Fibroblast of lung (primary cell): ENCODE measurements at regions not wholly inside any gene's neighbourhood (a gene's known extent, or its start where the extent isn't known, plus 50 kb on each side); places are given as distances from the start of the nearest gene placed in this dataset.

Source experiments
- DNase-seq, 2 donors: peaks; one replicate each; pipeline versions ENCODE4 v3.0.0 to v3.0.0-alpha.2; 2010; ENCODE audit warnings: low read depth in 2 of 2
- H2AFZ ChIP-seq: 2 replicates; pipeline ENCODE4 v1.5.1; 2012; ENCODE audit warnings: low read length, control low read depth, inconsistent platforms
- H3K27ac ChIP-seq: 2 replicates; pipeline ENCODE4 v1.5.1; 2011; ENCODE audit warnings: low read length, control low read depth; ENCODE audit not compliant: insufficient read depth
- H3K27me3 ChIP-seq: 2 replicates; pipeline ENCODE4 v1.5.1; 2011; ENCODE audit warnings: mild to moderate bottlenecking, low read length; ENCODE audit not compliant: control insufficient read depth, insufficient read depth
- H3K36me3 ChIP-seq: 2 replicates; pipeline ENCODE4 v1.5.1; 2011; ENCODE audit warnings: low read length; ENCODE audit not compliant: control insufficient read depth, insufficient read depth
- H3K4me1 ChIP-seq: 2 replicates; pipeline ENCODE4 v1.5.1; 2011; ENCODE audit warnings: low read length; ENCODE audit not compliant: control insufficient read depth, insufficient read depth; ENCODE audit errors: extremely low read depth
- H3K4me2 ChIP-seq: 2 replicates; pipeline ENCODE4 v1.5.1; 2011; ENCODE audit warnings: low read length, control low read depth; ENCODE audit not compliant: insufficient read depth; ENCODE audit errors: extremely low read depth
- H3K4me3 ChIP-seq, 4 experiments: fragments of 200-600 bp in 1 of 4; sonication (generic) in 1 of 4; replicated peaks in 1 of 4; 2 replicates each; pipeline ENCODE4 v1.5.1; 2011 to 2016; ENCODE audit warnings: low read length in 4 of 4, low read depth in 3 of 4, mild to moderate bottlenecking in 3 of 4, control low read depth in 2 of 4, inconsistent platforms in 1 of 4, mixed read lengths in 1 of 4; ENCODE audit not compliant: insufficient read depth in 1 of 4; ENCODE audit errors: control extremely low read depth in 1 of 4
- H3K79me2 ChIP-seq: 2 replicates; pipeline ENCODE4 v1.5.1; 2012; ENCODE audit warnings: mild to moderate bottlenecking, low read length, inconsistent platforms; ENCODE audit not compliant: control insufficient read depth, insufficient read depth
- H3K9ac ChIP-seq: 2 replicates; pipeline ENCODE4 v1.5.1; 2011; ENCODE audit warnings: mild to moderate bottlenecking, low read length, control low read depth; ENCODE audit not compliant: insufficient read depth
- H3K9me3 ChIP-seq: 2 replicates; pipeline ENCODE4 v1.5.1; 2012; ENCODE audit warnings: low read depth, low read length; ENCODE audit not compliant: control insufficient read depth, insufficient read depth
- H4K20me1 ChIP-seq: 2 replicates; pipeline ENCODE4 v1.5.1; 2011; ENCODE audit warnings: low read length; ENCODE audit not compliant: control insufficient read depth, insufficient read depth; ENCODE audit errors: extremely low read depth
- CTCF ChIP-seq, 2 donors: IDR thresholded peaks in 1 of 2; conservative IDR thresholded peaks in 1 of 2; 1 replicate in 1 of 2; 2 replicates in 1 of 2; pipeline ENCODE4 v1.5.1; 2011 to 2012; ENCODE audit warnings: low read length in 2 of 2, control low read depth in 1 of 2, inconsistent platforms in 1 of 2, low read depth in 1 of 2, mild to moderate bottlenecking in 1 of 2
- EZH2 ChIP-seq: IDR thresholded peaks from 2 replicates; pipeline ENCODE4 v1.5.1; 2012; ENCODE audit warnings: low read length, control low read depth, mild to moderate bottlenecking; ENCODE audit errors: missing control alignments

DNA sequence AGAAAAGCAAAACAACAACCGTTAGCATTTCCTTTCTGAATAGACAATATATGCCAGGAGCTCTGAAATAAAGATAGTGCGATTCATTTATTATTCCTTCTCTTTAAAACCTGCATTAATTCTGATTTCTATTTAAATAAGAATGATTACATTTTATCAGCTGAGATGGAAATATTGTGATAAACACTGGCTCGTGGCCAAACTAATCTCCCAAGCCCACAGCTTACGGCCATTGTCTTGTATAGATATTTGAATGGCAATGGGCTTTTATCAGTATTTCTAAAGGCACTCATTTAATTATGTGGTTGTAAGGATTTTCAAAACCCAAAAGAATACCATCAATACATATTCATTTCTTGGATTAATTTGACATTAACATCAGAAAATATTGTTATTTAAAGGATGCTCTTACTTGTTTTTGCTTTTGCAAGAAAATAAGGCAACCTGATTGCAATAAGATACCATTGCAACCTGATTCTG is 123.7 kb upstream of the IRX5 start:
- Histone ChIP-seq H3K9ac (no peak overlapping the region), H3K27me3 (no peaks in the 10 kb centered on the region), H3K36me3 (no peaks in the 10 kb centered on the region), H2AFZ (no peak overlapping the region), H3K9me3 (no peaks in the 10 kb centered on the region), H3K27ac (no peak overlapping the region), H3K4me2 (no peak overlapping the region), H3K4me1 (no peaks in the 10 kb centered on the region), H3K4me3 (no peak overlapping the region), H4K20me1 (no peaks in the 10 kb centered on the region), H3K79me2 (no peaks in the 10 kb centered on the region)
- no peak for TF ChIP-seq CTCF (conservative IDR thresholded peaks at IDR 0.05 in 1 of 2, IDR thresholded peaks at IDR 0.05 in 1 of 2; ENCODE audit: low read depth in 1 of 2, low read length in 2 of 2)
- TF ChIP-seq EZH2 = no peak
- DNase-seq = no peak

- no peak overlapping the region for H3K9ac ChIP-seq
- no peaks in the 10 kb centered on the region for H3K36me3 ChIP-seq
Observed at GRCh38 chr16:54806378-54806777, 124.3 kb upstream of the IRX5 start.

DNA sequence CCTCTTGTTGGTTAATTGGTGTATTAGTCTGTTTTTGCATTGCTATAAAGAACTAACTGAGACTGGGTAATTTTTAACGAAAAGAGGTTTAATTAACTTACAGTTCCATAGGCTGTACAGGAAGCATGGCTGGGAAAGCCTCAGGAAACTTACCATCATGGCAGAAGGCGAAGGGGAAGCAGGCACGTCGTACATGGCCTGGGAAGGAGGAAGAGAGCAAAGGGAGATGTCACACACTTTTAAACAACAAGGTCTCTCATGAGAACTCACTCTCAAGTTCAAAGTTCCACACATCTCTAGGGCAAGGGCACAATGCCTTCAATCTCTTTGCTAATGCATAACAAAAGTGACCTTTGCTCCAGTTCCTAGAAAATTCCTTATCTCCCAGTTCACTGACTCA is 125.0 kb upstream of the IRX5 start:
- no peak overlapping the region for H3K4me3 ChIP-seq
- H3K4me2 ChIP-seq = no peak overlapping the region
- no peak overlapping the region for H3K9ac ChIP-seq
- no peaks in the 10 kb centered on the region for H3K36me3 ChIP-seq
- no peak overlapping the region for H3K27ac ChIP-seq
- no peaks in the 10 kb centered on the region for H4K20me1 ChIP-seq
- H3K27me3 ChIP-seq = no peaks in the 10 kb centered on the region
- H3K4me1 ChIP-seq = no peaks in the 10 kb centered on the region
- no peaks in the 10 kb centered on the region for H3K9me3 ChIP-seq
- no peak overlapping the region for H2AFZ ChIP-seq
- no peak for TF ChIP-seq CTCF (conservative IDR thresholded peaks at IDR 0.05 in 1 of 2, IDR thresholded peaks at IDR 0.05 in 1 of 2; ENCODE audit: low read depth in 1 of 2, low read length in 2 of 2)
- TF ChIP-seq EZH2 = no peak
- no peaks in the 10 kb centered on the region for H3K79me2 ChIP-seq
- DNase-seq = no peak

More at GRCh38 chr16:54806378-54806777, 124.3 kb upstream of the IRX5 start:
- Histone ChIP-seq H3K27ac (no peak overlapping the region), H2AFZ (no peak overlapping the region), H3K9me3 (no peaks in the 10 kb centered on the region), H3K27me3 (no peaks in the 10 kb centered on the region), H3K4me2 (no peak overlapping the region), H4K20me1 (no peaks in the 10 kb centered on the region), H3K4me3 (no peak overlapping the region), H3K4me1 (no peaks in the 10 kb centered on the region), H3K79me2 (no peaks in the 10 kb centered on the region)
- no peak for DNase-seq
- TF ChIP-seq EZH2 = no peak
- TF ChIP-seq CTCF (conservative IDR thresholded peaks at IDR 0.05 in 1 of 2, IDR thresholded peaks at IDR 0.05 in 1 of 2; ENCODE audit: low read depth in 1 of 2, low read length in 2 of 2) = no peak
